HepG2 (cell line): ENCODE measurements at regions not wholly inside any gene's neighbourhood (a gene's known extent, or its start where the extent isn't known, plus 50 kb on each side); places are given as distances from the start of the nearest gene placed in this dataset.

Experiments
- KIAA2018 ChIP-seq: sonication (generic); formaldehyde crosslinking; IDR thresholded peaks from 2 replicates; pipeline ENCODE4 v1.5.0; 2020; ENCODE audit warnings: mild to moderate bottlenecking, missing genetic modification reagents, borderline replicate concordance
- TF ChIP-seq, protein P1 (sequence below): sonication (generic); formaldehyde crosslinking; IDR thresholded peaks from 2 replicates; pipeline ENCODE4 v1.5.0; 2020; ENCODE audit warnings: mild to moderate bottlenecking, missing genetic modification reagents, borderline replicate concordance

DNA sequence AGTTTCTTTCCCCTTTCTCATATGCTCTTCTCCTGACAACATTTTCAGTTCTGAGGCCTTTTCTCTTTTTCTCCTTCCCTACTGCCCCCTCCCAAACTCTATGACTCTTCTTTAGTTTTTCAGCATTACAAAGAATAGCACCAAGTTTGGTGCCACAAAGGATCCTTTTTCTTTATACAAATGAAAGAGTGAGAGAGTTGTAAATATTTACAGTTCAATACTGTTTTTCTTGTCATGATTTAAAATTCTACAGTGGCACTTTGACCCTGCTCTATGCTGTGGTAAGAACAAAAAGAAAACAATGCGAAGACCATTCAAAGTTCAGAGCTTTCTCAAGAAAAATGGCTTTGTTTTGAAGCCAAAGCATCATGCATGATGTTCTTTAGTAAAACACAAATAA lies 667.9 kb upstream of the SGO1 start (continued):
- no peak for TF ChIP-seq KIAA2018 (CRISPR knock-in tag)
- TF ChIP-seq, protein P1, sequence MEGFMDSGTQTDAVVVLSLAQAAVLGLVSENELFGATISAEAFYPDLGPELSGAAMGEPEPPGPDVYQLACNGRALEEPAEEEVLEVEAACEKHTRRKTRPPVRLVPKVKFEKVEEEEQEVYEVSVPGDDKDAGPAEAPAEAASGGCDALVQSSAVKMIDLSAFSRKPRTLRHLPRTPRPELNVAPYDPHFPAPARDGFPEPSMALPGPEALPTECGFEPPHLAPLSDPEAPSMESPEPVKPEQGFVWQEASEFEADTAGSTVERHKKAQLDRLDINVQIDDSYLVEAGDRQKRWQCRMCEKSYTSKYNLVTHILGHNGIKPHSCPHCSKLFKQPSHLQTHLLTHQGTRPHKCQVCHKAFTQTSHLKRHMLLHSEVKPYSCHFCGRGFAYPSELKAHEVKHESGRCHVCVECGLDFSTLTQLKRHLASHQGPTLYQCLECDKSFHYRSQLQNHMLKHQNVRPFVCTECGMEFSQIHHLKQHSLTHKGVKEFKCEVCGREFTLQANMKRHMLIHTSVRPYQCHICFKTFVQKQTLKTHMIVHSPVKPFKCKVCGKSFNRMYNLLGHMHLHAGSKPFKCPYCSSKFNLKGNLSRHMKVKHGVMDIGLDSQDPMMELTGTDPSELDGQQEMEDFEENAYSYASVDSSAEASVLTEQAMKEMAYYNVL (CRISPR knock-in tag): peak; percentile 75; the same call in 1 of the 2 replicates
